ENCODE measurements at regions not wholly inside any gene's neighbourhood (a gene's known extent, or its start where the extent isn't known, plus 50 kb on each side); places are given as distances from the start of the nearest gene placed in this dataset.

DNA sequence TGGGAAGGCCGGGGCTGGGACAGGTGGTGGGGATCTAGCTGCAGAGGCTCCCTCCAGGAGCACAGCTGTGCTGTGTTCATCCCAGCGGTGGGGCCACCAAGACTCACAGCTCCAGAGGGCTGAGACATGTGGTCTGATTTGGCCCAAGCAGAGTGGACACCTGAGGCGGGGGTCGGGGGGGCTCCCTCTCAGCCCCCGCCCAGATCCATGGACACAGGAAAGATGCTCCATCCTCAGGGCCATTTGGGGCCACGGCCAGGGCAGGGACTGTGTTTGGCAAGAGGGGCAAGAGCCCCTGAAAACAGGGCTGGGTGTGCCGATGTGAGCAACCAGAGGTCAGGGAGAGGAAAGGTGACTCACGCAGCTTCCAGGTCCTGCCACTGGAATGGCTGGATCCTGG lies 219.4 kb downstream of the BRD1 start:
- no peak overlapping the region for H3K4me3 ChIP-seq (ENCODE audit: low read depth, low read length)
- TF ChIP-seq, protein P1, sequence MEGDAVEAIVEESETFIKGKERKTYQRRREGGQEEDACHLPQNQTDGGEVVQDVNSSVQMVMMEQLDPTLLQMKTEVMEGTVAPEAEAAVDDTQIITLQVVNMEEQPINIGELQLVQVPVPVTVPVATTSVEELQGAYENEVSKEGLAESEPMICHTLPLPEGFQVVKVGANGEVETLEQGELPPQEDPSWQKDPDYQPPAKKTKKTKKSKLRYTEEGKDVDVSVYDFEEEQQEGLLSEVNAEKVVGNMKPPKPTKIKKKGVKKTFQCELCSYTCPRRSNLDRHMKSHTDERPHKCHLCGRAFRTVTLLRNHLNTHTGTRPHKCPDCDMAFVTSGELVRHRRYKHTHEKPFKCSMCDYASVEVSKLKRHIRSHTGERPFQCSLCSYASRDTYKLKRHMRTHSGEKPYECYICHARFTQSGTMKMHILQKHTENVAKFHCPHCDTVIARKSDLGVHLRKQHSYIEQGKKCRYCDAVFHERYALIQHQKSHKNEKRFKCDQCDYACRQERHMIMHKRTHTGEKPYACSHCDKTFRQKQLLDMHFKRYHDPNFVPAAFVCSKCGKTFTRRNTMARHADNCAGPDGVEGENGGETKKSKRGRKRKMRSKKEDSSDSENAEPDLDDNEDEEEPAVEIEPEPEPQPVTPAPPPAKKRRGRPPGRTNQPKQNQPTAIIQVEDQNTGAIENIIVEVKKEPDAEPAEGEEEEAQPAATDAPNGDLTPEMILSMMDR (IDR thresholded peaks at IDR 0.05; ENCODE audit: control insufficient read depth, extremely low read depth, insufficient read depth), result no peak
- no peak for DNase-seq (ENCODE audit: low read depth)

DNA sequence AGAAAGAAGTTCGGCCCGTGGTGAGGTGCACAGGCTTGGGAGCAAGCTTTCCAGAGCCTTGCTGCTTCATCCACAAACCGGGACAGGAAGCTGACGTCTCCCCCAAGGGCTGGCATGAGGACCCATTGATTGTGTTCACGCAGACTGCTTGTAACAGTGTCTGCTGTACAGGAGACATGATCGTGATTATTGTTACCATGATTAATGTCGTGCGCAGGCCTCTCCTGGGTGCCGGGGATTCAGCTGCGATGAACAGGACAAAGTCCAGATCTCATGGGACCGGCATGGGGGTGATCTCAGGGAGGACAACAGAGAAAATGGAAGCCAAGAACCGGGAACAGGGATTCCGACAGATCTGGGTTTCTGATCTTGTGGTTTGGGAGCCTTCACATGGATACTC lies 219.9 kb downstream of the BRD1 start:
- DNase-seq (ENCODE audit: low read depth), result no peak
- TF ChIP-seq, protein P1 (IDR thresholded peaks at IDR 0.05; ENCODE audit: control insufficient read depth, extremely low read depth, insufficient read depth), result no peak
- no peak overlapping the region for H3K4me3 ChIP-seq (ENCODE audit: low read depth, low read length)

DNA sequence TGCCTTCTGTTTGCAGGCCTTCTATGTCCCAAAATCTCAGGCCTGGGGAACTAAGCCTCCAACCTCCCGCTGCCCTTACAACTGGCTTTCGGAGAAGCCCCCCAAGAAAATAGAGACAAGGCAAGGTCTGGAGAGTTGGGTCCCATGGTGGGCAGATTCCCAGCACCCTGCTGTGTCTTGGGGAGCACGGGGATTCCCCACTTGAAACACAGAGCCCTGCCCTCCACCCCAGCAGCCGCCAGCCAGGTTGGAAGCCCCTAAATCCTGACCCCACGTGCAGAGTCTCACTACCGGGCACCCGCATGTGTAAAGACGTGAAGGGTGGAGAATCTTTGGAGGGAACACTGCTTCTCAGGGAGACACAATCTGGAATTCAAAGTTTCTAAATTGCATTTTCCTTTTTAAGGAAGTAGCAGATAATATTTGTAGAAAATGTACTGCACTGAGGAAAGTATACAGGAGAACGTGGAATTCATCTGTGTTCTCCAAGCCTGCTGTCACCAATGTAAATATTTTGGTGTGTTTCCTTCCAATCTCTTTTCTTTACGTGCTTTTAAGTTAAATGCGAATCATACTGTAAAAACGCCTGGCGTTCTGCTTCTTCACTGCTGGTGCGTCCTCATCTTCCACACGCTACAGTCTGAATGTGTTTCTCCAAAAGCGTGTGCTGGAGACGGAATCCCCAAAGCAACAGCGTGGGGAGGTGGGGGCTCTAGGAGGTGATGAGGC lies 220.9 kb downstream of the BRD1 start:
- no peak for DNase-seq (ENCODE audit: low read depth)
- TF ChIP-seq, protein P1 (IDR thresholded peaks at IDR 0.05; ENCODE audit: control insufficient read depth, extremely low read depth, insufficient read depth), result no peak
- H3K4me3 ChIP-seq (ENCODE audit: low read depth, low read length), result no peak overlapping the region

DNA sequence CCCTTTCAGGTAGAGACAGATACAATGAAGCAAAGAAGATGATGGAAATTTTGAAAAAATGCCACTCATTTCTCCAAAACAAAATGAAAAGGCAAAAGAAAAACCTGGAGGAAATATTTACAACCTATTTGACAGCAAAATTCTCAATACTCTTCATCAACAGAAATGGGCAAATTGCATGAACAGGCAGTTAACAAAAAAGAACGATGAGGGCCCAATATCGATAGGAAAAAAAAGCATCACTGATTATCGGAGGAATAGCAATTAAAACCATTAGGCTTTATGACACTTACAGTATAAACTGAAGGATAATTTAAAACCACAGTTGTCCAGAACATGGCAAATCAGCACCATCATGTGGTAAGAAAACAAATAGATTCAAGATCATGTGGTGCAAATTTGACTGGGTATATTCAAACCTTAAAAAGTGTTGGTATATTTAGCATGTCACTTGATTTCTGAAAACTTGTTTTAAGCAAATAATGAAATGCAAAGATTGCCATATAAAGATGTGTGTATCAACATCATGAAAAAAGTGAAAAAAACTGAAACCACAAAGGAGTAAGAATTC lies 222.9 kb downstream of the BRD1 start:
- no peak for DNase-seq (ENCODE audit: low read depth)
- no peak overlapping the region for H3K4me3 ChIP-seq (ENCODE audit: low read depth, low read length)
- TF ChIP-seq, protein P1 (IDR thresholded peaks at IDR 0.05; ENCODE audit: control insufficient read depth, extremely low read depth, insufficient read depth), result no peak

DNA sequence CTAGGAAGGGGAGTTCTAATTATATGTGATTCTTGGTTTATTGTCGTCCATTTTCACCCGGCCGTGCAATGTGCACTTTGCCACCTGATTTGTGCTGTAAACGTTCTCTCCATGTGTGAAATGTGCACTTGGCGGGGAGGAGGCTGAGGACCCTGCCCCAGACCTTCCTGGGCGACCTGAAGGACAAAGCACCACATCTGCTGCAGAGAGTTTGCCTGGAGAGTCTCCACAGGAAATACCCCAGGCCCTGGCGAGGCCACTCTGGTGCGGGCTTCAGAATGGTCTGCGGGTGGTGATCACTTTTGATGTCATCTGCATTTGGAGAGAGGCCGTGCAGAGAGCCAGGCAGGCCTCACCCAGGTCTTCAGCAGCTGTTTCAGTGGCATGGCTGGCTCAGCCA lies 224.7 kb downstream of the BRD1 start:
- TF ChIP-seq, protein P1 (IDR thresholded peaks at IDR 0.05; ENCODE audit: control insufficient read depth, extremely low read depth, insufficient read depth), result no peak
- H3K4me3 ChIP-seq (ENCODE audit: low read depth, low read length), result no peak overlapping the region
- no peak for DNase-seq (ENCODE audit: low read depth)

DNA sequence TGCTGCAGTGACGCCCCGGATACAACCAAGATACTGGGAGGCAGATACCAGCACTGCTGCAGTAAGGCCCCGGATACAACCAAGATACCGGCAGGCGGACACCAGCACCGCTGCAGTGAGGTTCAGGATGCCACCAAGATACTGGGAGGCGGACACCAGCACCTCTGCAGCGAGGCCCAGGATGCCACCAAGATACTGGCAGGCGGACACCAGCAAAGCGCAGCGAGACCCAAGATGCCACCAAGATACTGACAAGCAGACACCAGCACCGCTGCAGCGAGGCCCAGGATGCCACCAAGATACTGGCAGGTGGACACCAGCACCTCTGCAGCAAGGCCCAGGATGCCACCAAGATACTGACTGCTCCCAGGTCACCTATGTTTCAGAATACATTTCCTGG lies 225.2 kb downstream of the BRD1 start:
- H3K4me3 ChIP-seq (ENCODE audit: low read depth, low read length), result no peak overlapping the region
- TF ChIP-seq, protein P1 (IDR thresholded peaks at IDR 0.05; ENCODE audit: control insufficient read depth, extremely low read depth, insufficient read depth), result no peak
- DNase-seq (ENCODE audit: low read depth), result no peak
